HG03196 (cell line): ENCODE measurements at regions not wholly inside any gene's neighbourhood (a gene's known extent, or its start where the extent isn't known, plus 50 kb on each side); places are given as distances from the start of the nearest gene placed in this dataset.
"Not testable (repeated sequence)": the region's sequence is repeated elsewhere in the genome, so short reads cannot be mapped to it uniquely, and the experiment has no call there.

Experiments used
- ATAC-seq: cut with Tn5 transposase; IDR thresholded peaks from one replicate; pipeline ENCODE4 v1.9.1; 2021; ENCODE audit not compliant: unreplicated experiment

DNA sequence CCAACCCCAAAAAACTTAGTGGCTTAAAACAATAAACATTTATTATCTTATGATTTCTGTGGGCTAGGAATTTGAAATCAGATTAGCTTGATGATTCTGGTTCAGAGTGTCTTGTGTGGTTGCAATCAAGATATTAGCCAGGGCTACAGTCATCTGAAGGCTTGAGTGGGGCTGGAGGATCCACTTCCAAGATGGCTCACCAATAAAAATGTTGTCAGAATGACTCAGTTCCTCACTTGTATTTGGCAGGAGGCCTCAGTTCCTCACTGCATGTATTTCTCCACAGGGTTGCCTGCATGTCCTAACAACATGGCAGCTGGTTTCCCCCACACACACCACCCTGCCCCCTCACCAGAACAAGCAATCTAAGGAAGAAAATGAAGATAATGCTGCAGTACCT, 98.2 kb upstream of the NIPBL start:
- no peak for ATAC-seq

DNA sequence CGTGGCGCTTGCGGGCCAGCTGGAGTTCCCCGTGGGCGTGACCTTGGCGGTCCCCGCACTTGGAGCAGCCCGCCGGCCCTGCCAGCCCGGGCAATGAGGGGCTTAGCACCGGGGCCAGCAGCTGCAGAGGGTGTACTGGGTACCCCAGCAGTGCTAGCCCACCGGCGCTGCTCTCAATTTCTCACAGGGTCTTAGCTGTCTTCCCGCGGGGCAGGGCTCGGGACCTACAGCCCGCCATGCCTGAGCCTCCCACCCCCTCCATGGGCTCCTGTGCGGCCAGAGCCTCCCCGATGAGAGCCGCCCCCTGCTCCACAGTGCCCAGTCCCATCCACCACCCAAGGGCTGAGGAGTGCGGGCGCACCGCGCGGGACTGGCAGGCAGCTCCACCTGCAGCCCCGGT, 94.0 kb upstream of the NIPBL start:
- not testable (repeated sequence) for ATAC-seq

DNA sequence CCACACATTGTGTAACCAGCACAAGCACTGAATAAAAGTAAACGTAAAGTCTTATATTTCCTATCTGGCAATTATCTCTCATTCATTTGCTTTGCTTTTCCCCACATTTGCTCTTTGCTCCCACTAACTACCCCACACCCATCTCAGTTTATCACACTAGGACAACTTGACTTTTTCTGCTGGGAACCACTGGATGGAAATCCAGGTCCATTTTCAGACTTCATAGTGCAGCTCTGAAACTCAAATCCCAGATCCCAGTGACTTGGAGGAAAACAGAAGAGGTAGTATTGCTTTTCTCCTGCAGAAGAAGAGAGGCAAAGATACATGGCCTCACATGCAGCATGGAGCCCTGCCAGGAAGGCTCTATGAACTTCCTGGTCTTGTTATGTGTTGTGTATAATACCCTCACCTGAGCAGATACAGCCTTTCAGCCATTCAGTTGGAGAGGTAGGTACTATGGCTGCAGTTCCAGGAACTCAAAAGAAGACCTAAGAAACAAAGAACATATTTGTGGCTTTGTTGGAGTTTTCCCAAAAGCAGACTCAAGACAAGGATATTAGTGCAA, 90.0 kb upstream of the NIPBL start:
- no peak for ATAC-seq

DNA sequence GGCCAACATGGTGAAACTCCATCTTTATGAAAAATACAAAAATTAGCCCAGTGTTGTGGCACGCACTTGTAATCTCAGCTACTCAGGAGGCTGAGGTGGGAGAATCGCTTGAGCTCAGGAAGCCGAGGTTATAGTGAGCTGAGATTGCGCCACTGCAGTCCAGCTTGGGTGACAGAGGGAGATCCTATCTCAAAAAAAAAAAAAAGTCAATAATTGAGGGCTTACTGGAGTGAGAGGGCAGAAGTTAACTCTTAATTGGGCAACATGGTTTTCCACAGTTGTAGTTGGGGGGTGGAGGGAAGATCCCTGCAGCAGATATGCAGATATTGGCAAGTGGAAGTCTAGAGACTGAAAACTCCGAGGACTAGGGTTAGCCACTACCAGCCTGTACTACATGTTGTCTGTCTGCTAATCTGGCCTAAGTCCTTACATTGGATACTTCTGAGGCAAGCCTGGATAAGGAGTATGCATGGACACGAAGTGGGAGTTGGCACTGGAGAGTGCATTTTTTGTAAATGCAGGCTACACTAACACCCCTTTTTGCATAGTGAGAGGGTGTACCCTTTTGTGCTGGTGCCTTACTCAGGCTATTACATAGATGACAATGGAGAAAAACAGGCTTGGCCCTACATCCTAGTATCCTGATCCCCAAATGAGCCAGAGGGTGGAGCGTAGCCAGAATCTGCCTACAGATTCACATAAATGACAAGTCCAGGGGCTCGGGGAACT, 89.0 kb upstream of the NIPBL start:
- no peak for ATAC-seq

DNA sequence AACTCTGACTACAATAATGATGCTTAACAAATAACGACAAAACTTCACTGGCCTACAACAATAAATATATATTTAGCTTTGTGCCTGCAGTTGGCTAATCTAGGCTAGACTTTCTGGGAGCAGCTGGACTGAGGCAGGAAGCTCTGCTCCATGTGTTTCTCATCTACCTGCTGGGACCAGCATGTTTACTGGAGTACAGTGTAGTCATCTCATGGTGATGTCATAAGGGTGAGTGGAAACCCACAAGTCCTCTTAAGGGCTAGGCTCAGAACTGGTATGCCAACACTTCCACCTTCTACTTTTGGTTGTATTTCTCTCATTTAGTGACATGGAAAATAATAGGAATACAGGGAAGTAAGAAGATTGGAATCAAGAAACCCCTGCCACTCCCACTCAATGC, 85.7 kb upstream of the NIPBL start:
- ATAC-seq = no peak

DNA sequence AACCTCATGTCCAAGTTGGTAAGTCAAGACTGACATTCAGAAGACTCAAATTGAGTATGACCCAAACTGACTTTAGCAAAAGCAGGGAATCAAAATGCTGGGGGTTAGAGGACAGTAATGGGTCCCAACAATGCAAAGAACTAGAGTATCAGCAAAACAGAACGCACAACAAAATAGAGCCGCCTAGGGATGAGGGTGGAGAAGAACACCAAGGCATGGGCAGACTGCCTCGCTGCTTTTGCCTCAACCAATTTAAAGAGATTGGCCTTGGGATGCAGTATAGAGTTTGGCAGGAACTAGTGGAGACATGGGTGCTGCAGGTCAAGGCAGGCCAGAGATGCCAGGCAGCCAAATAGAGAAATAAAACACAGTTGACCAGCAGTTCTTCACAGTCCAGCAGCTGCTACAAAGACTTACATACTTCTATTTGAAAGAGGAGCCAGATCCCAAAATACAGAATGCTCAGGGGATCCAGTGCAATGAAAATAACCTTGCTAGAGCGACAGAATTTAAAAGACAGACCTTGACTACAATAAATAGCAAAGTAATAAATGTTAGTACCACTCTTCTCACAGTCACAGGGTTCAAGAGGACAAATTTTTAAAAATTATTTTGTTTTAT, 83.9 kb upstream of the NIPBL start:
- no peak for ATAC-seq

DNA sequence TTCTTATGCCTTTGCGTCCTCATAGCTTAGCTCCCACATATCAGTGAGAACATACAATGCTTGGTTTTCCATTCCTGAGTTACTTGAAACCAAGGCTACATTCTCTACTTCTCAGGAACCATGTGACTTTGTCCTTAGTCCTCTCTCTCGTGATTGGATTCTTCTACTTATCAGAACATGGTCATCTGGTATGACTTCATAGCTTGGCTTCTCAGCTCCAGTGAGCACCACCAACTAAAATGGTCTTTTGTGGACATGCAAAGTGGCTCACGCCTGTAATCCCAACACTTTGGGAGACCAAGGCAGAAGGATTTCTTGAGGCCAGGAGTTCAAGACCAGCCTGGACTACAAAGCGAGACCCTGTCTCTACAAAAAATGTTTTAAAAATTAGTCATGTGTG, 81.2 kb upstream of the NIPBL start:
- ATAC-seq = no peak

DNA sequence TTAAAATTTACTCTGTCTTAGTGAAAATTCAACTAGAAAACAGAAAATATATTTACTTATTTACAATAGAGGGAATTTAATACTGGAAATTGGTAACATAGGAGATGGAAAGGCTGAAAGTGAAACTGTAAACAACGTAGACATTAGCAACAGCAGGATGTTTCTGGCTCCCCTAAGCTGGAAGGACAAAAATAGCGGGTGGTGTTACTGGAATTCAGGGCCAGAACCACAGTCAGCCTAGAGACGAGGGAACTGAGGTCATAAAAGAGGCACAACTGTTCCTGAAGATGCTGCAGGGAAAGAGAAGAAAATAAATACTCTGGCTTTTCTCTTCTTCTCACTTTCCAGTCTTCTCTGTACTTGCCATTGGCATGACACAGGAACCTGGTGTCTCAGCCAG, 80.4 kb upstream of the NIPBL start:
- ATAC-seq = no peak

DNA sequence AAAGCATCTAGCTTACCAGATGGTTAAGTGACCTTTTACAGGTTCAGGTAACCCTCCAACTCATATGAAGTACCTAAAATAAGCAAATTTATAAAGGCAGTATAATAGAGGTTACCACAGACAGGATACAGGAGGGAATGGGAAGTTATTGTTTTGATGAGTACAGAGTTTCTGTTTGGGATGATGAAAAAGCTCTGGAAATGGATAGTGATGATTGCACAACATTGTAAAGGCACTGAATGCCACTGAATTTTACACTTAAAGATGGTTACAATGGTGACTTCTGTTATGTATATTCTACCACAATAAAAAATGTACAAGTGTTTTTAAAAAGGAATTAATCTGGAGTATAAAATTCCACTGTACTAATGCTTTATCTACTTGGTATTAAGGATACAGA, 75.0 kb upstream of the NIPBL start:
- no peak for ATAC-seq

DNA sequence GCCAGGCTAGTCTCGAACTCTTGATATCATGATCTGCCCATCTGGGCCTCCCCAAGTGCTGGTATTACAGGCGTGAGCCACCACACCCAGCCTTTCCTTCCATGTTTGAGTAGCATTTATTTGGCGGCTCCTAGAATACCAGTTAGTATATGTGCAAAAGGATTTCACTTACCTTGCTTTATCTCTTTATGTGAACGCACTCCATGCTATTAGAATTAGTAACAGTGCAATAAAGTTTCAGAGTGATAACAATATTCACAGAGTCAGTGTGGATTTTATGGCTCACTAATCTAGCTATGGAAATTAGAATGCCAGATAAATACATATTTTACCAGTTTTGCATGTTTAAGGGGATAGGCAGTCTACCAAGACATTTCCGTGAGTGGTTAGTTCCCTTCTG, 74.4 kb upstream of the NIPBL start:
- ATAC-seq = no peak

DNA sequence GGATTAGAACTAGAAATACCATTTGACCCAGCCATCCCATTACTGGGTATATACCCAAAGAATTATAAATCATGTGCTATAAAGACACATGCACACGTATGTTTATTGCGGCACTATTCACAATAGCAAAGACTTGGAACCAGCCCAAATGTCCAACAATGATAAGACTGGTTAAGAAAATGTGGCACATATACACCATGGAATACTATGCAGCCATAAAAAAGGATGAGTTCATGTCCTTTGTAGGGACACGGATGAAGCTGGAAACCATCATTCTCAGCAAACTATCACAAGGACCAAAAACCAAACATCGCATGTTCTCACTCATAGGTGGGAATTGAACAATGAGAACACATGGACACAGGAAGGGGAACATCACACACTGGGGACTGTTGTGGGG, 63.3 kb upstream of the NIPBL start:
- ATAC-seq = not testable (repeated sequence)

DNA sequence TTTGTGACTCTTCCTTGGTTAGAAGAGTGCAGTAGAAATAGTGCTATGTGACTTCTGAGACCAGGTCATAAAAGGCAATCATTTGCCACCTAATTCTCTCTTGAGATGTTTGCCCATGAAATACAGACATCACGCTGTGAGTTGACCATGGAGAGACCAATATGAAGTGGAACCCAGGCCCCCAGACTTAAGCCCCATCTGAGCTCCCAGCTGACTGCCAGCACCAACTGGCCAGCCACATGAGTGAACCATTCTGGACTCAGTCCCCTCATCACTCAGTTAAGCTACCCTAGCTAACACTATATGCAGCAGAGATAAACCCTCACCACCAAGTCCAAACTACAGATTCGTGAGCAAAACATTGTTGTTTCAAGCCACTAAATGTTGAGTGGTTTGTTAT, 60.7 kb upstream of the NIPBL start:
- ATAC-seq = no peak

DNA sequence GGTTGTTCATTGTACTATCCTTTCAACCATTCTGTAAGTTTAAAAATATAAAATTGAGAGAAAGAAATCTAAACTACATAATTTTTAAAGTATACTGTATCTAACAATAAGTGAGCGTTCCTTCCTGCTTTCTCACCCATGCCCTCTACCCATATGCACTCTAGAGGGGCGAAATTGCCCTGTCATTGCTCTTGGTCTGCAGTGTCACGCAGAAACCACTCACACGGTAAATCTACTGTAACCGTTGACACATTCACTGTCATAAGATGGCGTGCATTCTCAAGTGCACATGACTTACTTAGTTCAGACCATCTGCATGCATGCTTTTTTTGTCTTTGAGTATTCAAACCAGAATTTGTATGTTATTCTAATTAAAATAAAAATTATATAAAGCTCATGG, 55.7 kb upstream of the NIPBL start:
- ATAC-seq = no peak

DNA sequence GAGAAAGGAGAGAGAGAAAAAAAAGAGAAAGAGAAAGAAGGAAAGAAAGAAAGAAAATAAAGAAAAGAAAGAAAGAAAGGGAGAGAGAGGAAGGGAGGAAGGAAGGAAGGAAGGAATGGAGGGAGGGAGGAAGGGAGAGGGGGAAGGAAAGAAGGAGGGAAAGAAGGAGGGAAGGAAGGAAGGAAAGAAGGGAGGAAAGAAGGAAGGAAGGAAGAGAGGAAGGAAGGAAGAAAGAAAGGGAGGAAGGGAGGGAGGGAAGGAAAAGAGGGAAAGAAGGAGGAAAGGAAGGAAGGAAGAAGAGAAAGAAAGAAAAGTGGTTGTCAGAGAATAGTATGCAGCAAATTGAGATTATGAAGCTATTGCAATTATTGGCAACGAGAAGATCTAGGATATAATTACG, 49.9 kb upstream of the NIPBL start:
- no peak for ATAC-seq
